ENCODE measurements at regions not wholly inside any gene's neighbourhood (a gene's known extent, or its start where the extent isn't known, plus 50 kb on each side); places are given as distances from the start of the nearest gene placed in this dataset.

GRCh38 chr9:135365013-135365768, 114.4 kb upstream of the PPP1R26 start:
- TF ChIP-seq CTCF (IDR thresholded peaks at IDR 0.05; ENCODE audit: low read depth, low read length) (no peak), MYC (IDR thresholded peaks at IDR 0.05; ENCODE audit: low read depth, low read length) (no peak)

Data from NB4 (cell line).